ENCODE measurements at regions not wholly inside any gene's neighbourhood (a gene's known extent, or its start where the extent isn't known, plus 50 kb on each side); places are given as distances from the start of the nearest gene placed in this dataset.

DNA sequence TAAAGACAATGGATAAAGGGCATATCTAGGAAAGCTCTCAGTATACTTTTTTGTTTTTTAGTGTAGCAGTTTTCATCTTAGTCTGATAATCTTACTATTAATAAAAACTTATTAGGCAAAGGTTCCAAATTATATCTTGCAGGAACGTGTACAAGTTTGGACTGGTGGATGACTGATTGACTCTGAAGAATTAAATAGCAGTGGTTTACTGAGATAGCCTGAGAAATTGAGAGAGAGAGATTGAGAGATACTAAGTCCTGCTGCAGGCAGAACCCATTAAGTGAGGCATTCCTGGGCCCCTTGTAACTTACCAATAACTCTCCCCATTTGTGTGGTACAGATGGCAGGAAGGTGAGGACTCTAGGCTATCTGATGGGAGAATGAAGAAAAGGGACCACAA is 80.2 kb upstream of the SLC38A2 start:
- Mint-ChIP-seq H3K27ac (peak overlapping the region in 1 of 10 donors; percentile 5), H3K9me3 (peaks cover 0 to 5% (median 0%) of the 10 kb centered on the region in 9 donors), H3K4me3 (no peak overlapping the region), H3K4me1 (peaks cover 37 to 61% (median 61%) of the 10 kb centered on the region in 4 donors), H3K27me3 (no peaks in the 10 kb centered on the region), H3K36me3 (peaks cover 0 to 9% (median 0%) of the 10 kb centered on the region in 3 donors)
- ATAC-seq (no peak), DNase-seq (no peak)
- POLR2A ChIA-PET = no interaction called here

DNA sequence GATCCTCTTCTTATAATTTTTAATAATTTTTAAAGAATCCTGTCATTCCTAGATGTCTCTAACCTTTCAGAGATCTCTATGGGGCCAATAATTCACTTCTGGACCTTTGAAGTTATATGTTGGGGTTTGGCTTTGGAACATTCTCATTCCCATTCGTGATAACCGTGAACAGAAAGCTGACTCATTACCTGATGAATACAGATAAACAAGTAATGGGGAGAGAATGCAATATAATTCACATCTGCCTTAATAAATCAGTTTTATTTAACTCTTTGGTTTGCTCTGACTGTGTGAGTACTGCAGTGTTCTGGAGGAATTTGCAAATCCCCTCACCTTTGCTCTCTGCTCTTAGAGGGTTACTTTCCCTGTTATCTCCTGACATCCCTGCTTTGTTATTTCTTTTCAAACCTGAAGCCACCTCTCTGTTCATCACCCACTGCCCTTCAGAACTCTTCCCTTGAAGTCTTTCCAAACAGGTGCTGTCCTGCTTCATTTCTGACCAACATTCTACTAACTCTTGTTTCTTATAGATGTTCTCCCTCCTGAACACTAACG is 79.6 kb upstream of the SLC38A2 start:
- POLR2A ChIA-PET = no interaction called here
- Mint-ChIP-seq H3K27me3 (no peaks in the 10 kb centered on the region), H3K27ac (peak overlapping the region in 3 of 10 donors; percentile 5 to 23 (median 17)), H3K4me1 (peaks cover 37 to 60% (median 58%) of the 10 kb centered on the region in 4 donors), H3K4me3 (no peak overlapping the region), H3K36me3 (peaks cover 0 to 9% (median 1%) of the 10 kb centered on the region in 3 donors), H3K9me3 (peaks cover 0 to 5% (median 0%) of the 10 kb centered on the region in 9 donors)
- no peak for ATAC-seq
- DNase-seq = no peak

DNA sequence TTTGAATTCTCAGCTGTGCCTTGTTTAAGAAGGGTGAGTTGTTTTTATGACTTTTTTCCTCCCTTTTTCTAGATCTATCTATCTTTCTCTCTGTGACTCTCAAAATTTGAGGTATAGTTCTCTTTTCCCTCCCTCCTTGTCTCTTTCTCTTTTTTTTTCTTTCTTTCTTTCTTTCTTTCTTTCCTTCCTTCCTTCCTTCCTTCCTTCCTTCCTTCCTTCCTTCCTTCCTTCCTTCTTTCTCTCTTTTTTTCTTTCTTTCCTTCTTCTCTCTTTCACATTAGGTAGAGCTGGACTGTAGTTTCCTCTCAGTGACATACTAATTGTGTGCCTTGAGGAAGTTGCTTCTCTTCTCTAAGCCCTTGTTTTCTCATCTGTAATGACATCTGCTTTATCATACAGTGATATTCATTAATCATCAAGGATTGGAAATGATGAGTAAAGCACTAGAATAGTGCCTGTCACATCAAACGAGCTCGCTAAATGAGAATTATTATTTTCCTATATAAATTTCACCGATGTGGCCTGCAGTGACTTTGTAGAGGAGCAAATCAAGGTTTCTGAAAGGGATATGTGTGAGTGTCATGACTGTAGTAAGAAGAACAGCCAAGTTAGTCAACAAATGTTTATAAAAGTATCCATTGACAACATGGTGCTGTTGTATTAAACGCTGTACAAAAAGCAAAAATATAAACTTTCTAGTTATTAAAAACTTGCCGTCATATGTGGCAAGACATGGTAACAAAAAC is 78.9 kb upstream of the SLC38A2 start:
- Mint-ChIP-seq H3K4me1 (peaks cover 36 to 56% (median 53%) of the 10 kb centered on the region in 4 donors), H3K4me3 (peak overlapping the region in 6 of 10 donors; percentile 4 to 75 (median 50)), H3K36me3 (peaks cover 0 to 9% (median 1%) of the 10 kb centered on the region in 3 donors), H3K9me3 (peaks cover 0 to 5% (median 0%) of the 10 kb centered on the region in 9 donors), H3K27ac (peak overlapping the region in 7 of 10 donors; percentile 7 to 89 (median 65)), H3K27me3 (no peaks in the 10 kb centered on the region)
- ATAC-seq (no peak), DNase-seq (no peak)
- POLR2A ChIA-PET = interaction anchor here (0.6 kb wide), 1 partner anchor 22 kb away, joined by 4 read pairs; no protein-coding TSS in a partner anchor

DNA sequence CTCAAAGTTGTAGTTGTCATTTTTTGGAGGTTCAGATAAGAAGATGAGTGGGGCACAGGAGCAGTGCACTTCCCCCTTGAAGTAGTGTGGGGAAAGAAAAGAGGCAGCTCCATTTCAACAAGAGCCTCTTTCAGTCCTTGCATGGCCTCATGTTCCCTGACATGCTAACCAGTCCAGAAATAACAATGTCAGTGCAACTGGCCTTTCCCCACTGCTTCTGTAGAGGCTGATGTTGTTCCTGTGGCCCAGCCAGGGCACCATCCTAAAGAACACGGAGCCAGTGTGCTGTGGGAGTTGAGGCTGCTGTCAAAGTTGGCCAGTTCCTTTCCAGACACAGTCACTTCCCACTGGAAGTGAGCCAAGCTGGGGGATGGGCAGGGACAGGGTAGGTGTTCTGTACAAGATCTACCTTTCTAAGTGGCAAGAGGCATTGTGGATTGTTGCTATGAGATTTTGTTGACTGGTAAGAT is 77.7 kb upstream of the SLC38A2 start:
- no peak for DNase-seq
- POLR2A ChIA-PET = no interaction called here
- Mint-ChIP-seq H3K4me3 (peak overlapping the region in 7 of 10 donors; percentile 9 to 78 (median 34)), H3K27ac (peak overlapping the region in 8 of 10 donors; percentile 41 to 92 (median 72)), H3K36me3 (peaks cover 0 to 9% (median 1%) of the 10 kb centered on the region in 3 donors), H3K4me1 (peaks cover 33 to 50% (median 46%) of the 10 kb centered on the region in 4 donors), H3K27me3 (no peaks in the 10 kb centered on the region), H3K9me3 (peaks cover 0 to 5% (median 0%) of the 10 kb centered on the region in 9 donors)
- no peak for ATAC-seq

DNA sequence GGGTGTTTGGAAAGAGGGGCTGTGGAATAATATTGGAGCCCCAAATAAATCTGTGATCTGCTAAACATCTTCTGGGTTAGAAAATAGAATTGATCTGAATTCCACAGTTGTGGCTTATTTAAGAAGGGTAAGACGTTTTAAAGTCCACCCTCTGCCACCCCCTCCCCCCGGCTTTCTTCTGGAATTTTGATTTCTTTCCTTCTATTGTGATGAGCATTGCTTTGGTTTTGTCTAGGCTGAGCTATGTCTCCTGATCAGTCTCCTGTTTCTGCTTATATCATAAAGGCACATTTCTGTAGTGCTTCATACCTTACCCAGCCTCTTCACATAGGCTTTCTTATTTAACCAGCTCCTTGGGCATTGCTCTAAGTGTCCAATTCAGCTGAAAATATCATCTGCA is 77.3 kb upstream of the SLC38A2 start:
- DNase-seq (no peak), ATAC-seq (no peak)
- Mint-ChIP-seq H3K9me3 (peaks cover 0 to 5% (median 0%) of the 10 kb centered on the region in 9 donors), H3K27me3 (no peaks in the 10 kb centered on the region), H3K27ac (peak overlapping the region in 9 of 10 donors; percentile 41 to 92 (median 77)), H3K4me1 (peaks cover 35 to 50% (median 43%) of the 10 kb centered on the region in 4 donors), H3K4me3 (peak overlapping the region in 7 of 10 donors; percentile 9 to 78 (median 64)), H3K36me3 (peaks cover 0 to 9% (median 1%) of the 10 kb centered on the region in 3 donors)
- POLR2A ChIA-PET = interaction anchor here (1.0 kb wide), 1 partner anchor 10 kb away, joined by 3 read pairs; no protein-coding TSS in a partner anchor

DNA sequence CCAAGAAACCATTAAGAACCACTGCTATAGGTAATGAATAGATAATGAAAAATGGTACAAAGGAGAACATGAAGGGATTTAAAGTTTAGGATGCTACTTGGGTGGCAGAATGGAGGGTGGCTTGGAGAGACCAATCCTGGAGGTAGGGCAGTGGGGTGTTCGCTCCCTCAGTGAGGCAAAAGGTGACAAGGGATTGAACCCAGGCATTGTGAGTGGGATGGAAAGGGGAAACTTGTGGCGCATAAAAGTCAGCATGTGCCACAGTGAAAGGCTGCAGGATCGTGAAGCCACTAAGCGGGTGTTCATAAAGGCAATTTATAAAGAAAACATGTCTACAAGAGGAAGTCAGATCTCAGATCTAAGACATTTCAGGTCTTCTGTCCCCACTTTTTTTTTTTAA is 76.7 kb upstream of the SLC38A2 start:
- POLR2A ChIA-PET = interaction anchor here (1.0 kb wide), 1 partner anchor 11 kb away, joined by 3 read pairs; no protein-coding TSS in a partner anchor
- peak in 1 of 2 donors; percentile 47 for ATAC-seq
- Mint-ChIP-seq H3K9me3 (peaks cover 0 to 5% (median 0%) of the 10 kb centered on the region in 9 donors), H3K4me3 (peak overlapping the region; percentile 26 to 78 (median 52)), H3K27me3 (no peaks in the 10 kb centered on the region), H3K27ac (peak overlapping the region in 9 of 10 donors; percentile 53 to 92 (median 77)), H3K36me3 (peaks cover 0 to 9% (median 1%) of the 10 kb centered on the region in 3 donors), H3K4me1 (peaks cover 35 to 51% (median 39%) of the 10 kb centered on the region in 4 donors)
- peak in 1 of 10 donors; percentile 18 for DNase-seq

DNA sequence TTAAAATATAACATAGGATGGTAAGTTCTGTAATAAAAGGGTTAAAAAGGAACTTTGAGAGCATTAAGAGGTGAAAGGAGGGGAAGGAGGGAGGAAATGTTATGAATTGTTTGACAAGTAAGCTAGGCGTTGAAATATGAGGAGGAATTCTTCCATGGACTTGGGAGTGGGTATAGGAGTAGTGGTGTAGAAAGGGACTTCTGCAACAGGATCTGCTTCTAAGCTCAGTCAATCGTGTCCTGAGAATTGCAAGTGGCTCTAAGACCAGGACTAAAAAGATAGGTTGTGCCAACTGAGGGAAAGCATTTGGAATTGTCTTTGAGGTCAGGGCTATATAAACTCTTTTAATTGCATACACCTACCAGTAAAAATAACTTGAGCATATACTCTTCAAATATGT is 74.1 kb upstream of the SLC38A2 start:
- no peak for DNase-seq
- ATAC-seq = no peak
- Mint-ChIP-seq H3K9me3 (peaks cover 0 to 5% (median 0%) of the 10 kb centered on the region in 9 donors), H3K36me3 (peaks cover 0 to 9% (median 1%) of the 10 kb centered on the region in 3 donors), H3K4me1 (peaks cover 29 to 52% (median 33%) of the 10 kb centered on the region in 4 donors), H3K27me3 (no peaks in the 10 kb centered on the region), H3K27ac (peak overlapping the region in 1 of 10 donors; percentile 51), H3K4me3 (no peak overlapping the region)
- POLR2A ChIA-PET = no interaction called here

DNA sequence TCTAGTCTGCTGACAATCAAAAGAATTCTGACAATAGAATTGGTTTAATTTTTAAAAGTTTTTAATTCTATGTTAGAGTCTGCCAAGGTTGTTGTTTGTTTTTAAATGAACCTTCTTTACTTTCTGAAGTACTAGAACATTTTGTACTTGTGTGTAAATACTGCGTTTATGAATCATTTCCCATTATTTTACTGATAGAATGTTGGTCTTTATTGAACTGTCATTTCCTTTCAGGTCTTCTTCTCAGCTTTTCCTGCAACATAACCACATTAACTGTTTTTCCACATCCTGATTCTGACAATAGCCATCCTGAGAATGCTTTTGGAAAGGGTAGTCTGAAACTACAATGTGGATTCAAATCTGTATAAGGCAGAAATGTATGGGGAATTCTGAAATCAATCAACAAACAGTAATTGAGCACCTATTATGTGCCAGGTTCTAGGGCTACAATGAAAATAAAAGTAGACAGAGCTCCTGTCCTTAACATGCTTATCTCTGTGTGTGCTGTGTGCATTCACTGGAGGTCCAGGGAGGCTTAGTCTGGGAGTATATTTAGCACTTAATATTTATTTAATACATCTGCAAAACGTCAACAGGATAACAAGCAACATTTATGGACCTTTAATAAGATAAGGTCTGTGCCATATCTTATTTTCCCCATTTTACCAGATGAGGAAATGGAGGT is 73.1 kb upstream of the SLC38A2 start:
- POLR2A ChIA-PET = interaction anchor here (0.5 to 0.9 kb wide), 2 partner anchors 62 to 72 kb away, joined by 3 to 5 read pairs; no protein-coding TSS in a partner anchor
- Mint-ChIP-seq H3K27me3 (no peaks in the 10 kb centered on the region), H3K4me1 (peaks cover 24 to 51% (median 27%) of the 10 kb centered on the region in 4 donors), H3K27ac (peak overlapping the region in 1 of 10 donors; percentile 9), H3K9me3 (peaks cover 0 to 5% (median 0%) of the 10 kb centered on the region in 9 donors), H3K36me3 (peaks cover 0 to 9% (median 1%) of the 10 kb centered on the region in 3 donors), H3K4me3 (no peak overlapping the region)
- DNase-seq = no peak
- no peak for ATAC-seq

DNA sequence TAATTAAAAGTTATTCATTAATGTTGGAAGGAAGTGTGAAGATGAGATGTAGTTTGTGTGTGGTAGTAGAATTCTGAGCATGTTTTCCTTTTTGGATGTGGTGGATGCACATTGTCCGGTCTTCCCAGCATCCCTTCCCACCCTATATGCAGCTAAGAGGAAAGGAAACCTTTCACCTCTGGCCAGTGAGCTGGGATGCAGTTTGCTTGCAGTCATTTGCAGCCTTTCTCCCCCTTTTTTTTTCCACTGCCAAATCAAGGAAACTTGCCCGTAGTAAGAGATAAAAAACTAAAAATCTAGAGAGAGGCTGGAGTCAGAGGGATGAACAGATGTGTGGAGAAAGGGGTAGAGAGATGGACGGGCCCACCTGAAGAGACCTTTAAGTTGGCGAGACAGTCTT is 72.5 kb upstream of the SLC38A2 start:
- ATAC-seq = no peak
- Mint-ChIP-seq H3K27ac (peak overlapping the region in 4 of 10 donors; percentile 9 to 60 (median 26)), H3K27me3 (no peaks in the 10 kb centered on the region), H3K4me1 (peaks cover 20 to 50% (median 21%) of the 10 kb centered on the region in 4 donors), H3K36me3 (peaks cover 0 to 9% (median 1%) of the 10 kb centered on the region in 3 donors), H3K9me3 (peaks cover 0 to 5% (median 0%) of the 10 kb centered on the region in 9 donors), H3K4me3 (no peak overlapping the region)
- POLR2A ChIA-PET = interaction anchor here (0.5 to 0.9 kb wide), 2 partner anchors 62 to 72 kb away, joined by 3 to 5 read pairs; no protein-coding TSS in a partner anchor
- no peak for DNase-seq

DNA sequence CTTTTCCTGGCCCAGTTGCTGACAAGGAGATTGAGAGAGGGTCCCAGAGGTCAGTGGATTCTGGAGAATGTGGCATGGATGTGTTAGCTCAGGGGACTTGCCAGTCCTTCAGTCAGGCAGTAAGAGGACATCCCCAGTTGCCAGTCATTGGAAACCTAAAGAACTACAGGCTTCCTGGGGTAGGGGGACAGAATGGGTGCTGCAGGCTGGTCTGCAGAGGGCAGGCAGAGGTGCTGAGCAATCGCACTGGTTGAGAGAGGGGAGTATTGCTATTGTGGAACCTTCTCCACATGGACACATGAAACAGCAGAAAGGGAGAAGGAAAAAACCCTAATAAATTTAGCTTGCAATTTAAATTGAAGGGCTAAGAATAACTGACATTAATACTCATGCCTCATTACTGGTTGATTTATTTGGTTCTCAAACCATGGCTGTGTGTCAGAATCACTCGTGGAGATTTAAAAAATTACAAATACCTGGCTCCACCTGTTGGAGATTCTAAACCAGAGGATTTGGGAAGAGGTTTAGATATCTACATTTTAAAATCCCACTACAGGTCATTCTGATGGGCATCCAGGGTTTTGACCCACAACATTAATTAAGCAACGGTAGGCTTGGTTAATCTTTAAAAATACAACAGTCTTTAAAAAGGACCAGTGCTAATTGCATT is 71.2 kb upstream of the SLC38A2 start:
- Mint-ChIP-seq H3K27ac (peak overlapping the region in 1 of 10 donors; percentile 30), H3K4me3 (no peak overlapping the region), H3K27me3 (no peaks in the 10 kb centered on the region), H3K4me1 (peaks cover 9 to 37% (median 11%) of the 10 kb centered on the region in 4 donors), H3K36me3 (peaks cover 0 to 4% (median 1%) of the 10 kb centered on the region in 3 donors), H3K9me3 (peaks cover 0 to 2% (median 0%) of the 10 kb centered on the region in 9 donors)
- ATAC-seq (no peak), DNase-seq (no peak)
- POLR2A ChIA-PET = no interaction called here

DNA sequence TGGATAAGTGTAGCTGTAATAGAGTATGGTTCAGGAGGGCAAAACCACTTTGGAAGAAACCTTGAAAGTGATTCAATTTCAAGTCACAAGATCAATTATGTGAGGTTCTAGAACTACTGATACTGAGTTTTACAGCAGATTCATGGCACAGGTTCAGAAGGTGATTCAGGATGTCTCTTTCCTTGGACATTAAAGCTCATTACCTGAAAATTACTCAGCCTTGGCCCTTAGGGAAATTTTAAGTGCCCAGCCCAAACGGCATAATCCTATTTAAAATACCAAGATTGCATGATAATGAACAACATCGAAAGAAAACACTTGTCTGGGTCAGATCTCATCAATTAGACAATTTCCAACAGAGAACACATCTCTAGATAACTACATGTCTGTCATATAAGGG is 70.2 kb upstream of the SLC38A2 start:
- POLR2A ChIA-PET = no interaction called here

More for the DNA sequence above, 70.2 kb upstream of the SLC38A2 start:
- H3K27me3 Mint-ChIP-seq = no peaks in the 10 kb centered on the region
- no peak for DNase-seq
- H3K27ac Mint-ChIP-seq = peak overlapping the region in 1 of 10 donors; percentile 41
- peaks cover 0 to 2% (median 0%) of the 10 kb centered on the region in 9 donors for H3K9me3 Mint-ChIP-seq
- H3K36me3 Mint-ChIP-seq = peaks cover 0 to 1% (median 0%) of the 10 kb centered on the region in 3 donors
- H3K4me3 Mint-ChIP-seq = no peak overlapping the region
- no peak for ATAC-seq
- H3K4me1 Mint-ChIP-seq = peaks cover 6 to 37% (median 11%) of the 10 kb centered on the region in 4 donors

All from naive thymus-derived CD8-positive, alpha-beta T cell (primary cell).